K562 (cell line): ENCODE measurements at regions not wholly inside any gene's neighbourhood (a gene's known extent, or its start where the extent isn't known, plus 50 kb on each side); places are given as distances from the start of the nearest gene placed in this dataset.

Experiments used
- ATAC-seq: fragments of 200-7000 bp; cut with Tn5 transposase; 3 replicates; pipeline ENCODE4 v1.9.1; 2020; ENCODE audit warnings: moderate library complexity
- BruUV-seq: library from RNA; stranded (reverse); fragments of 400-500 nt; replicated peaks from 2 replicates; lab custom pipeline; 2021; lab: Mats Ljungman, UMichigan
- CTCF ChIA-PET: fragments of 300-600 bp; formaldehyde crosslinking; extraction: SDS; loops from one replicate; lab custom pipeline; 2021; ENCODE audit warnings: low intra/inter-chr PET ratio; lab: Yijun Ruan, JAX
- POLR2A ChIA-PET: fragments of 300-600, 350-650 bp; sonication (Branson Sonifier 250); formaldehyde crosslinking; extraction: SDS; loops from one replicate; lab custom pipeline; 2021; ENCODE audit warnings: antibody characterized with exemption, inconsistent platforms; lab: Yijun Ruan, JAX
- DNase-seq, 4 experiments: peaks; one replicate each; pipeline versions ENCODE4 v3.0.0 to v3.0.0-alpha.2; 2011 to 2018; ENCODE audit warnings: low spot score in 3 of 4, mixed read lengths in 3 of 4; ENCODE audit errors: extremely low read depth in 1 of 4
- FAIRE-seq: peaks from 2 replicates; lab custom pipeline; 2011; peaks lifted over from hg19 to GRCh38; lab: Jason Lieb, UNC
- H2AFZ ChIP-seq: 2 replicates; pipeline ENCODE4 v1.6.0; 2011; ENCODE audit warnings: low read depth, low read length, control low read depth, inconsistent platforms
- H3K27ac ChIP-seq: fragments of 200-600 bp; 3 replicates; pipeline ENCODE4 v1.8.0; 2011; ENCODE audit warnings: low read depth, mild to moderate bottlenecking, control low read depth, inconsistent platforms, low read length, moderate library complexity, mixed read lengths; ENCODE audit errors: extremely low read depth
- H3K27me3 ChIP-seq, 2 experiments: fragments of 300-600 bp in 1 of 2; 2 replicates in 1 of 2; 3 replicates in 1 of 2; pipeline versions ENCODE4 v1.6.0 to v1.8.0; 2011; ENCODE audit warnings: inconsistent platforms in 2 of 2, low read length in 2 of 2, mild to moderate bottlenecking in 1 of 2, mixed read lengths in 1 of 2, moderate library complexity in 1 of 2; ENCODE audit not compliant: control insufficient read depth in 2 of 2, insufficient read depth in 2 of 2
- H3K36me3 ChIP-seq: fragments of 300-600 bp; 3 replicates; pipeline ENCODE4 v1.8.0; 2011; ENCODE audit warnings: mild to moderate bottlenecking, low read length, inconsistent platforms; ENCODE audit not compliant: control insufficient read depth, insufficient read depth
- H3K4me1 ChIP-seq, 2 experiments: fragments of 200-600 bp in 1 of 2; replicated peaks in 1 of 2; 2 replicates in 1 of 2; 3 replicates in 1 of 2; pipeline versions ENCODE4 v1.5.1 to v1.8.0; 2011; ENCODE audit warnings: inconsistent platforms in 2 of 2, low read length in 2 of 2, mild to moderate bottlenecking in 1 of 2, mixed read lengths in 1 of 2, moderate library complexity in 1 of 2; ENCODE audit not compliant: control insufficient read depth in 2 of 2, insufficient read depth in 2 of 2
- H3K4me2 ChIP-seq: 2 replicates; pipeline ENCODE4 v1.6.1; 2011; ENCODE audit warnings: low read length, control low read depth, inconsistent platforms, mixed read lengths; ENCODE audit not compliant: insufficient read depth
- H3K4me3 ChIP-seq: fragments of 200-600 bp; sonication (generic), shearing (Covaris generic); 2 replicates; pipeline ENCODE4 v1.5.1; 2016; ENCODE audit warnings: control low read depth, inconsistent platforms
- H3K79me2 ChIP-seq: fragments of 200-600 bp; 3 replicates; pipeline ENCODE4 v1.8.0; 2011; ENCODE audit warnings: low read length, inconsistent platforms; ENCODE audit not compliant: control insufficient read depth, insufficient read depth
- H3K9ac ChIP-seq, 2 experiments: 2 replicates each; pipeline versions ENCODE4 v1.6.0 to v1.6.1; 2011; ENCODE audit warnings: low read depth in 2 of 2, low read length in 2 of 2, control low read depth in 1 of 2, inconsistent platforms in 1 of 2, mild to moderate bottlenecking in 1 of 2, mixed read lengths in 1 of 2; ENCODE audit not compliant: insufficient read depth in 1 of 2
- H3K9me1 ChIP-seq: one replicate; pipeline ENCODE4 v1.6.0; 2011; ENCODE audit warnings: inconsistent platforms, mild to moderate bottlenecking, low read length, moderate library complexity; ENCODE audit not compliant: control insufficient read depth, insufficient read depth
- H3K9me3 ChIP-seq: replicated peaks from 2 replicates; pipeline ENCODE4 v1.5.1; 2011; ENCODE audit warnings: low read depth, low read length, inconsistent platforms; ENCODE audit not compliant: control insufficient read depth, insufficient read depth
- H4K20me1 ChIP-seq: replicated peaks from 2 replicates; pipeline ENCODE4 v1.6.1; 2011; ENCODE audit warnings: low read length, inconsistent platforms, mixed read lengths; ENCODE audit not compliant: control insufficient read depth, insufficient read depth
- CC2D1A ChIP-seq: fragments of 450-650 bp; IDR thresholded peaks from 2 replicates; pipeline ENCODE4 v1.6.1; 2017; ENCODE audit warnings: mild to moderate bottlenecking
- HDAC2 ChIP-seq: fragments of 450-650 bp; IDR thresholded peaks from 2 replicates; pipeline ENCODE4 v1.6.1; 2016; ENCODE audit warnings: mild to moderate bottlenecking
- KDM5B ChIP-seq: fragments of 200-600 bp; sonication (generic); IDR thresholded peaks from 2 replicates; pipeline ENCODE4 v1.6.1; 2012; ENCODE audit warnings: low read depth, mild to moderate bottlenecking, moderate library complexity, low read length, control low read depth, inconsistent platforms; ENCODE audit not compliant: insufficient replicate concordance
- PHF8 ChIP-seq: fragments of 200-600 bp; sonication (generic); IDR thresholded peaks from 2 replicates; pipeline ENCODE4 v1.6.1; 2012; ENCODE audit warnings: mixed run types, mild to moderate bottlenecking, inconsistent platforms, low read length, moderate library complexity, borderline replicate concordance
- POLR2B ChIP-seq: fragments of 450-650 bp; IDR thresholded peaks from 2 replicates; pipeline ENCODE4 v1.6.1; 2018; ENCODE audit warnings: low read depth; ENCODE audit not compliant: partially characterized antibody
- SMARCE1 ChIP-seq: fragments of 450-650 bp; IDR thresholded peaks from 2 replicates; pipeline ENCODE4 v1.7.1; 2016; ENCODE audit warnings: mild to moderate bottlenecking
- TCF7 ChIP-seq: sonication (generic); IDR thresholded peaks from 2 replicates; pipeline ENCODE4 v1.6.1; 2016; ENCODE audit warnings: antibody characterized with exemption, borderline replicate concordance
- ZFP91 ChIP-seq: sonication (generic); formaldehyde crosslinking; IDR thresholded peaks from 2 replicates; pipeline ENCODE4 v1.8.0; 2022; ENCODE audit warnings: mild to moderate bottlenecking, missing genetic modification reagents
- ZNF212 ChIP-seq: fragments of 450-650 bp; formaldehyde crosslinking; IDR thresholded peaks from 2 replicates; pipeline ENCODE4 v1.4.0; 2020; ENCODE audit warnings: mild to moderate bottlenecking
- ZNF507 ChIP-seq: conservative IDR thresholded peaks from 2 replicates; pipeline ENCODE4 v1.6.1; 2017; ENCODE audit warnings: missing genetic modification characterization, missing compliant biosample characterization
- WGBS: fragments of 100-300 bp; shearing (Covaris generic); methylation state at CpG from one replicate; pipeline ENCODE4 v1.1.6; 2016; ENCODE audit warnings: low coverage, mixed read lengths; ENCODE audit not compliant: insufficient coverage; ENCODE audit errors: missing lambda C conversion rate; 5-methylcytosine and 5-hydroxymethylcytosine counted together
- in situ Hi-C: fragments of 300-500 bp; cut with MboI; formaldehyde crosslinking; loops from 4 replicates; pipeline ENCODE4 v1.15.0; 2018; ENCODE audit warnings: inconsistent platforms, mixed read lengths
- intact Hi-C: fragments of 100-400 bp; cut with micrococcal nuclease; formaldehyde crosslinking; loops from 2 replicates; pipeline ENCODE4 v1.14.2; 2022
- TF ChIP-seq, protein P1 (sequence below): fragments of 200-800 bp; sonication (Bioruptor generic); IDR thresholded peaks from 2 replicates; pipeline ENCODE4 v1.6.1; 2016; ENCODE audit warnings: missing genetic modification characterization, missing compliant biosample characterization
- TF ChIP-seq, protein P2 (sequence below): fragments of 450-650 bp; IDR thresholded peaks from 2 replicates; pipeline ENCODE4 v1.6.1; 2016
- TF ChIP-seq, protein P3 (sequence below): fragments of 250-450 bp; sonication (Bioruptor Pico); IDR thresholded peaks from 2 replicates; pipeline ENCODE4 v1.4.0; 2020; ENCODE audit warnings: mild to moderate bottlenecking, moderate library complexity

- H3K36me3 ChIP-seq = no peaks in the 10 kb centered on the region
- no peak overlapping the region for H2AFZ ChIP-seq
- H3K9me1 ChIP-seq = no peaks in the 10 kb centered on the region
- H3K4me2 ChIP-seq = no peak overlapping the region
- no peak overlapping the region for H3K27ac ChIP-seq
- FAIRE-seq (no peak), DNase-seq (no peak), ATAC-seq (no peak)
- no peaks in the 10 kb centered on the region for H3K27me3 ChIP-seq
- intact Hi-C loops = no loop called here
- no peaks in the 10 kb centered on the region for H4K20me1 ChIP-seq
- no TSS peak for BruUV-seq
- H3K4me3 ChIP-seq = no peak overlapping the region
- in situ Hi-C loops = no loop called here
- no peaks in the 10 kb centered on the region for H3K4me1 ChIP-seq
- H3K79me2 ChIP-seq = no peaks in the 10 kb centered on the region
- no peak overlapping the region for H3K9ac ChIP-seq
- ChIA-PET CTCF (no interaction called here), POLR2A (no interaction called here)
- 2% methylated on average over 8 of the region's 12 CpGs for WGBS
- H3K9me3 ChIP-seq = no peaks in the 10 kb centered on the region
- TF ChIP-seq ZFP91 (CRISPR knock-in tag) (no peak), KDM5B (no peak), TCF7 (no peak), PHF8 (no peak), POLR2B (no peak), ZNF507 (tag) (no peak), SMARCE1 (no peak), HDAC2 (no peak), CC2D1A (no peak), ZNF212 (CRISPR knock-in tag) (no peak)
- TF ChIP-seq, protein P1, sequence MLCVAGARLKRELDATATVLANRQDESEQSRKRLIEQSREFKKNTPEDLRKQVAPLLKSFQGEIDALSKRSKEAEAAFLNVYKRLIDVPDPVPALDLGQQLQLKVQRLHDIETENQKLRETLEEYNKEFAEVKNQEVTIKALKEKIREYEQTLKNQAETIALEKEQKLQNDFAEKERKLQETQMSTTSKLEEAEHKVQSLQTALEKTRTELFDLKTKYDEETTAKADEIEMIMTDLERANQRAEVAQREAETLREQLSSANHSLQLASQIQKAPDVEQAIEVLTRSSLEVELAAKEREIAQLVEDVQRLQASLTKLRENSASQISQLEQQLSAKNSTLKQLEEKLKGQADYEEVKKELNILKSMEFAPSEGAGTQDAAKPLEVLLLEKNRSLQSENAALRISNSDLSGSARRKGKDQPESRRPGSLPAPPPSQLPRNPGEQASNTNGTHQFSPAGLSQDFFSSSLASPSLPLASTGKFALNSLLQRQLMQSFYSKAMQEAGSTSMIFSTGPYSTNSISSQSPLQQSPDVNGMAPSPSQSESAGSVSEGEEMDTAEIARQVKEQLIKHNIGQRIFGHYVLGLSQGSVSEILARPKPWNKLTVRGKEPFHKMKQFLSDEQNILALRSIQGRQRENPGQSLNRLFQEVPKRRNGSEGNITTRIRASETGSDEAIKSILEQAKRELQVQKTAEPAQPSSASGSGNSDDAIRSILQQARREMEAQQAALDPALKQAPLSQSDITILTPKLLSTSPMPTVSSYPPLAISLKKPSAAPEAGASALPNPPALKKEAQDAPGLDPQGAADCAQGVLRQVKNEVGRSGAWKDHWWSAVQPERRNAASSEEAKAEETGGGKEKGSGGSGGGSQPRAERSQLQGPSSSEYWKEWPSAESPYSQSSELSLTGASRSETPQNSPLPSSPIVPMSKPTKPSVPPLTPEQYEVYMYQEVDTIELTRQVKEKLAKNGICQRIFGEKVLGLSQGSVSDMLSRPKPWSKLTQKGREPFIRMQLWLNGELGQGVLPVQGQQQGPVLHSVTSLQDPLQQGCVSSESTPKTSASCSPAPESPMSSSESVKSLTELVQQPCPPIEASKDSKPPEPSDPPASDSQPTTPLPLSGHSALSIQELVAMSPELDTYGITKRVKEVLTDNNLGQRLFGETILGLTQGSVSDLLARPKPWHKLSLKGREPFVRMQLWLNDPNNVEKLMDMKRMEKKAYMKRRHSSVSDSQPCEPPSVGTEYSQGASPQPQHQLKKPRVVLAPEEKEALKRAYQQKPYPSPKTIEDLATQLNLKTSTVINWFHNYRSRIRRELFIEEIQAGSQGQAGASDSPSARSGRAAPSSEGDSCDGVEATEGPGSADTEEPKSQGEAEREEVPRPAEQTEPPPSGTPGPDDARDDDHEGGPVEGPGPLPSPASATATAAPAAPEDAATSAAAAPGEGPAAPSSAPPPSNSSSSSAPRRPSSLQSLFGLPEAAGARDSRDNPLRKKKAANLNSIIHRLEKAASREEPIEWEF (CRISPR knock-in tag) = no peak
- TF ChIP-seq, protein P2, sequence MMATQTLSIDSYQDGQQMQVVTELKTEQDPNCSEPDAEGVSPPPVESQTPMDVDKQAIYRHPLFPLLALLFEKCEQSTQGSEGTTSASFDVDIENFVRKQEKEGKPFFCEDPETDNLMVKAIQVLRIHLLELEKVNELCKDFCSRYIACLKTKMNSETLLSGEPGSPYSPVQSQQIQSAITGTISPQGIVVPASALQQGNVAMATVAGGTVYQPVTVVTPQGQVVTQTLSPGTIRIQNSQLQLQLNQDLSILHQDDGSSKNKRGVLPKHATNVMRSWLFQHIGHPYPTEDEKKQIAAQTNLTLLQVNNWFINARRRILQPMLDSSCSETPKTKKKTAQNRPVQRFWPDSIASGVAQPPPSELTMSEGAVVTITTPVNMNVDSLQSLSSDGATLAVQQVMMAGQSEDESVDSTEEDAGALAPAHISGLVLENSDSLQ = no peak
- TF ChIP-seq, protein P3, sequence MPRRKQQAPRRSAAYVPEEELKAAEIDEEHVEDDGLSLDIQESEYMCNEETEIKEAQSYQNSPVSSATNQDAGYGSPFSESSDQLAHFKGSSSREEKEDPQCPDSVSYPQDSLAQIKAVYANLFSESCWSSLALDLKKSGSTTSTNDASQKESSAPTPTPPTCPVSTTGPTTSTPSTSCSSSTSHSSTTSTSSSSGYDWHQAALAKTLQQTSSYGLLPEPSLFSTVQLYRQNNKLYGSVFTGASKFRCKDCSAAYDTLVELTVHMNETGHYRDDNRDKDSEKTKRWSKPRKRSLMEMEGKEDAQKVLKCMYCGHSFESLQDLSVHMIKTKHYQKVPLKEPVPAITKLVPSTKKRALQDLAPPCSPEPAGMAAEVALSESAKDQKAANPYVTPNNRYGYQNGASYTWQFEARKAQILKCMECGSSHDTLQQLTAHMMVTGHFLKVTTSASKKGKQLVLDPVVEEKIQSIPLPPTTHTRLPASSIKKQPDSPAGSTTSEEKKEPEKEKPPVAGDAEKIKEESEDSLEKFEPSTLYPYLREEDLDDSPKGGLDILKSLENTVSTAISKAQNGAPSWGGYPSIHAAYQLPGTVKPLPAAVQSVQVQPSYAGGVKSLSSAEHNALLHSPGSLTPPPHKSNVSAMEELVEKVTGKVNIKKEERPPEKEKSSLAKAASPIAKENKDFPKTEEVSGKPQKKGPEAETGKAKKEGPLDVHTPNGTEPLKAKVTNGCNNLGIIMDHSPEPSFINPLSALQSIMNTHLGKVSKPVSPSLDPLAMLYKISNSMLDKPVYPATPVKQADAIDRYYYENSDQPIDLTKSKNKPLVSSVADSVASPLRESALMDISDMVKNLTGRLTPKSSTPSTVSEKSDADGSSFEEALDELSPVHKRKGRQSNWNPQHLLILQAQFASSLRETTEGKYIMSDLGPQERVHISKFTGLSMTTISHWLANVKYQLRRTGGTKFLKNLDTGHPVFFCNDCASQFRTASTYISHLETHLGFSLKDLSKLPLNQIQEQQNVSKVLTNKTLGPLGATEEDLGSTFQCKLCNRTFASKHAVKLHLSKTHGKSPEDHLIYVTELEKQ = no peak
These were observed 296.2 kb upstream of the FLRT2 start for GRCh38 chr14:85233756-85234155.
